Effector memory CD4-positive, alpha-beta T cell (primary cell): ENCODE measurements at regions not wholly inside any gene's neighbourhood (a gene's known extent, or its start where the extent isn't known, plus 50 kb on each side); places are given as distances from the start of the nearest gene placed in this dataset.

Experiments used
- DNase-seq, 3 donors: peaks; one replicate each; pipeline ENCODE4 v3.0.0-alpha.2; 2020
- H3K27ac ChIP-seq: 2 replicates; pipeline ENCODE4 v1.7.0; 2013; ENCODE audit warnings: mild to moderate bottlenecking, low read length, moderate library complexity; ENCODE audit not compliant: insufficient read depth, poor library complexity, severe bottlenecking
- H3K27me3 ChIP-seq: replicated peaks from 2 replicates; pipeline ENCODE4 v1.7.0; 2013; ENCODE audit warnings: mild to moderate bottlenecking, low read length; ENCODE audit not compliant: insufficient read depth, control insufficient read depth, poor library complexity, severe bottlenecking
- H3K36me3 ChIP-seq: 2 replicates; pipeline ENCODE4 v1.7.0; 2013; ENCODE audit warnings: mild to moderate bottlenecking, low read length, moderate library complexity; ENCODE audit not compliant: control insufficient read depth, insufficient read depth
- H3K4me1 ChIP-seq: 2 replicates; pipeline ENCODE4 v1.7.0; 2013; ENCODE audit warnings: low read length, mild to moderate bottlenecking; ENCODE audit not compliant: control insufficient read depth, insufficient read depth, poor library complexity, severe bottlenecking
- H3K4me3 ChIP-seq: 2 replicates; pipeline ENCODE4 v1.7.0; 2013; ENCODE audit warnings: low read length, low read depth, mild to moderate bottlenecking; ENCODE audit not compliant: insufficient read depth, poor library complexity, severe bottlenecking
- H3K9me3 ChIP-seq: 2 replicates; pipeline ENCODE4 v1.7.0; 2013; ENCODE audit warnings: mild to moderate bottlenecking, low read length, moderate library complexity; ENCODE audit not compliant: control insufficient read depth

GRCh38 chr12:65646127-65646643 is 178.1 kb upstream of the HMGA2 start:
- no peak for DNase-seq
- H3K36me3 ChIP-seq, result no peaks in the 10 kb centered on the region
- H3K9me3 ChIP-seq, result no peaks in the 10 kb centered on the region
- no peak overlapping the region for H3K27ac ChIP-seq
- H3K4me3 ChIP-seq, result no peak overlapping the region
- H3K4me1 ChIP-seq, result no peaks in the 10 kb centered on the region
- peaks cover 2% of the 10 kb centered on the region for H3K27me3 ChIP-seq

DNA sequence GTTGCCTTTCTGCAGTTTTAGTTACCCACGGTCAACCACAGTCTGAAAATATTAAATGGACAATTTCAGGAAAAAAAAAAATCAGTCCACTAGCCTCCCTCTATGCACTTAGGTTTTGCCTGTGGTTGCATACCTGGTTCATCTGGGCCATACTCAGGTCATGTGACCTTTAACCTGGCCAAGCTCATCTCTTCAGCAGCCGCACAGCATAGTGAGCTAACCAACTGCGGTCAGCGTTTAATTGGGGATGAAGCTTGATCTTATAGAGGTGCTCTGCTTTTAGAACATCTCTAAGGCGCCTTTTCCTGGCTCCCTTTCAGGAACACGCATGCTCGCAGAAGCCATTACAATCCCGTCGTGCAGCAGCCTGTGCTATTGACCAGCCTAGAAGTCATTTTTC is 177.2 kb upstream of the HMGA2 start:
- no peak overlapping the region for H3K27ac ChIP-seq
- no peaks in the 10 kb centered on the region for H3K36me3 ChIP-seq
- DNase-seq, result no peak
- H3K4me3 ChIP-seq, result no peak overlapping the region
- peaks cover 2% of the 10 kb centered on the region for H3K27me3 ChIP-seq
- H3K9me3 ChIP-seq, result no peaks in the 10 kb centered on the region
- no peaks in the 10 kb centered on the region for H3K4me1 ChIP-seq

- no peak overlapping the region for H3K27ac ChIP-seq
- DNase-seq, result no peak
- H3K36me3 ChIP-seq, result no peaks in the 10 kb centered on the region
- H3K4me1 ChIP-seq, result no peaks in the 10 kb centered on the region
- H3K4me3 ChIP-seq, result no peak overlapping the region
- no peaks in the 10 kb centered on the region for H3K9me3 ChIP-seq
- H3K27me3 ChIP-seq, result peaks cover 2% of the 10 kb centered on the region
Measured at GRCh38 chr12:65648461-65648860, 175.8 kb upstream of the HMGA2 start.

DNA sequence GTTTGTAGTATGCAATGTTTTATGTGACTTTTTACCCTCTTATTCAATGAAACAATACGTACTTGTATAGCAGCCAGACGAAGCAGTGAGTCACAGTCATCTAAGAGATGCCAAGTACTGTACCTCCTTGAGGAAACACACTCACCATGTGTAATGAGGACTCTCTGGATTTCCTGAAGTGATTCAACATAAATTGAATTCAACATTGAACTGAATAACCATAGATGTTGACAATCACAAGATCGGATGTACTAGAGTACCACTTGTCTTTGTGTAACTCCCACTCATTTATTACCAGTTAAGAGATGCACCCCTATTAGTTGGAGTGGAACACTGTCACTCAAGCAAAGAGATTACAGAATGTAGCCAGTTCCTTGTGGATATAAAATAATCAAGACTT is 175.2 kb upstream of the HMGA2 start:
- Histone ChIP-seq H3K36me3 (no peaks in the 10 kb centered on the region), H3K9me3 (no peaks in the 10 kb centered on the region), H3K4me1 (no peaks in the 10 kb centered on the region), H3K4me3 (no peak overlapping the region), H3K27me3 (peaks cover 2% of the 10 kb centered on the region), H3K27ac (no peak overlapping the region)
- no peak for DNase-seq

- H3K27ac ChIP-seq, result no peak overlapping the region
Measured at GRCh38 chr12:65651060-65651459, 173.2 kb upstream of the HMGA2 start.

DNA sequence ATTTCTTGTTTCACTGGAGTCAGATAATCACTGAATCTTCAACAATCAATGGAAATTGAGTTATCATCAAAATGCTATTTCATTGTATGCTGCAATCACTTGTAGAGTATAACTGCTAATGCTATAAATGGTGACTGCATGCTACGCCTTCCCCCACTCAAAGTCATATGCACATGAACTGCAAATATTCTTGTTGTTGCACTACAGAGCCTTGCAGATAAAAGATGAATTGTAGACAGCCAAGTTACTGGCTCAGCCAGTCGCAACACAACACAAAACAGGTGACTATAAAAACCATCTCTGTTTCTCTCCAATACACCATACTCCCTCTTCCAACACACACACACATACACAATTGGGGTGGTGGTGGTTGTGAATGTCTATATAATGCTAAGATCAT is 171.0 kb upstream of the HMGA2 start:
- no peak overlapping the region for H3K27ac ChIP-seq
- no peaks in the 10 kb centered on the region for H3K4me1 ChIP-seq
- H3K27me3 ChIP-seq, result no peaks in the 10 kb centered on the region
- DNase-seq, result no peak
- no peaks in the 10 kb centered on the region for H3K36me3 ChIP-seq
- H3K9me3 ChIP-seq, result no peaks in the 10 kb centered on the region
- H3K4me3 ChIP-seq, result no peak overlapping the region

More at GRCh38 chr12:65651060-65651459, 173.2 kb upstream of the HMGA2 start:
- Histone ChIP-seq H3K36me3 (no peaks in the 10 kb centered on the region), H3K9me3 (no peaks in the 10 kb centered on the region), H3K27me3 (peaks cover 2% of the 10 kb centered on the region), H3K4me1 (no peaks in the 10 kb centered on the region), H3K4me3 (no peak overlapping the region)
- no peak for DNase-seq

- H3K27ac ChIP-seq, result no peak overlapping the region
Measured at GRCh38 chr12:65653946-65654629, 170.2 kb upstream of the HMGA2 start.

GRCh38 chr12:65655074-65655493 is 169.2 kb upstream of the HMGA2 start:
- Histone ChIP-seq H3K4me1 (no peaks in the 10 kb centered on the region), H3K9me3 (no peaks in the 10 kb centered on the region), H3K4me3 (no peak overlapping the region), H3K27me3 (no peaks in the 10 kb centered on the region), H3K36me3 (no peaks in the 10 kb centered on the region), H3K27ac (no peak overlapping the region)
- no peak for DNase-seq

More at GRCh38 chr12:65653946-65654629, 170.2 kb upstream of the HMGA2 start:
- Histone ChIP-seq H3K4me3 (no peak overlapping the region), H3K27me3 (no peaks in the 10 kb centered on the region), H3K9me3 (no peaks in the 10 kb centered on the region), H3K36me3 (no peaks in the 10 kb centered on the region), H3K4me1 (no peaks in the 10 kb centered on the region)
- DNase-seq, result no peak

DNA sequence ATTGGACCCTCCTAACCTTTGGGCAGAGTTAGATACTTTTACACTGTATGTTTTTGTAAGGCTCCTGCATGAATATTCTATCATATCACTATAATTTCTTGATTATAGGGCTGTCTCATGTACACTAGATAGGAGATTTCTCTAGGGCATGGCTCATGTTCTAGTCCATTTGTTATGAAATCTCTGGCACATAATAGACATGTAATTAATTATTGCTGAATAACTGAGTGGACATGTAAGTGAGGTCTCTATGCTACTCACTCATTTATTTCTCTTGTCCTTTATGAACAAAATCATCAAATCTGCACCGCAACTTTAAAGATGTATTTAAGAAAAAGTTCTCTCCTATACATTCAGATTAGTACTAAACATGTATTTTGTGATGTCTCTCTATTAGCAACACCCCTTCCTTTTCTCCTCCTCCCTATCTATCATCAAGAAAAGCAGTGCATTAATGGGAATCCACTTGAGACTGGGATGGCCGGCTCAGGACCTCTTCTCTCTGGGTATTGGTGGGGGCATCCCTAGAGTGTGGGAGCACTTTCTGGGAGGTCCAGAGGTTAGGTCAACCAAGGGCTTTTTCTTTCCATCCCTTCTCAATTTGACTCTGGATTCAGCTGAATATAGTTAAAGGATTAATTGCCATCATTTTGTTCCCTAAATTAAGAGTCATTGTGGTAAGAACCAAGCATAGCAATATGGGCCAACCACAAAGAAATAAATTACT is 168.0 kb upstream of the HMGA2 start:
- no peaks in the 10 kb centered on the region for H3K4me1 ChIP-seq
- H3K36me3 ChIP-seq, result no peaks in the 10 kb centered on the region
- DNase-seq, result no peak
- no peaks in the 10 kb centered on the region for H3K27me3 ChIP-seq
- H3K4me3 ChIP-seq, result no peak overlapping the region
- no peak overlapping the region for H3K27ac ChIP-seq
- no peaks in the 10 kb centered on the region for H3K9me3 ChIP-seq

DNA sequence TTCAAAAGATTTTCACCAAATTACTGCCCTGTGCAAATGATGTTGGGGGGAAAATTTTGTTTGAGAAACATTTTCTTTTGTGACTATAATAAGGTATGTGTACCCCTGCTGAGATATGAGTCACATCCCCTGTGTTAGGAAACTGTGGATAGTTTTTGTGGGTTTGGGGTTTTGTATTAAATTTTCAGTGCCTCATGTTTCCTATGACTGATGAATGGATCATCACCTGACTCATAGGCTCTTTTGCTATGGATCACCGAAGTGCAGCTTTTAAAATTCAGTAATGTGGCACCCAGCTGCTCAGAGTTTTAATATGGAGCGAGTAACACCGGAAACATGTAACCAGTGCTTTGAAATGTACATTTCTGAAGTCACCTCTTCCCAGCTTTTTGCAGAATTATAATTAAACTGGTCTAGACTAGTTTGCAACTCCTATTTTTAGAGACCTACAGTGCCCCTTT is 167.4 kb upstream of the HMGA2 start:
- H3K27ac ChIP-seq, result no peak overlapping the region
- H3K4me3 ChIP-seq, result no peak overlapping the region
- no peaks in the 10 kb centered on the region for H3K27me3 ChIP-seq
- DNase-seq, result no peak
- H3K4me1 ChIP-seq, result no peaks in the 10 kb centered on the region
- no peaks in the 10 kb centered on the region for H3K36me3 ChIP-seq
- H3K9me3 ChIP-seq, result no peaks in the 10 kb centered on the region
